ENCODE measurements at regions not wholly inside any gene's neighbourhood (a gene's known extent, or its start where the extent isn't known, plus 50 kb on each side); places are given as distances from the start of the nearest gene placed in this dataset.

- intact Hi-C loops (cut with micrococcal nuclease), result no loop called here
- no peaks in the 10 kb centered on the region for H3K27me3 Mint-ChIP-seq (ENCODE audit: insufficient read depth, unreplicated experiment)
- no peaks in the 10 kb centered on the region for H3K9me3 Mint-ChIP-seq (ENCODE audit: unreplicated experiment)
- no peak for TF ChIP-seq CTCF (IDR thresholded peaks at IDR 0.05; ENCODE audit: unreplicated experiment)
- BruUV-seq (replicated peaks), result no TSS peak
- ChIA-PET POLR2A (no interaction called here), CTCF (no interaction called here)
- no peak overlapping the region for H3K4me3 Mint-ChIP-seq (ENCODE audit: unreplicated experiment)
- no peaks in the 10 kb centered on the region for H3K36me3 Mint-ChIP-seq (ENCODE audit: insufficient read depth, unreplicated experiment)
- DNase-seq (ENCODE audit: unreplicated experiment), result no peak
- H3K4me1 Mint-ChIP-seq (ENCODE audit: insufficient read depth, unreplicated experiment), result peaks cover 19% of the 10 kb centered on the region
- peak overlapping the region; percentile 72 for H3K27ac Mint-ChIP-seq (ENCODE audit: low read depth, unreplicated experiment)
Observed at GRCh38 chr15:58235961-58236360, 97.8 kb downstream of the AQP9 start.

GRCh38 chr15:58240191-58240932 is 102.2 kb downstream of the AQP9 start:
- CTCF ChIA-PET, result interaction anchor here (1.8 kb wide), 1 partner anchor 13 kb away, joined by 11 read pairs; no protein-coding TSS in a partner anchor
- no peaks in the 10 kb centered on the region for H3K4me1 Mint-ChIP-seq (ENCODE audit: insufficient read depth, unreplicated experiment)
- intact Hi-C loops (cut with micrococcal nuclease), result no loop called here
- no peaks in the 10 kb centered on the region for H3K27me3 Mint-ChIP-seq (ENCODE audit: insufficient read depth, unreplicated experiment)
- H3K27ac Mint-ChIP-seq (ENCODE audit: low read depth, unreplicated experiment), result no peak overlapping the region
- H3K4me3 Mint-ChIP-seq (ENCODE audit: unreplicated experiment), result no peak overlapping the region
- DNase-seq (ENCODE audit: unreplicated experiment), result no peak
- POLR2A ChIA-PET, result no interaction called here
- H3K9me3 Mint-ChIP-seq (ENCODE audit: unreplicated experiment), result no peaks in the 10 kb centered on the region
- BruUV-seq (replicated peaks), result no TSS peak
- no peak for TF ChIP-seq CTCF (IDR thresholded peaks at IDR 0.05; ENCODE audit: unreplicated experiment)
- H3K36me3 Mint-ChIP-seq (ENCODE audit: insufficient read depth, unreplicated experiment), result peaks cover 4% of the 10 kb centered on the region

GRCh38 chr15:58241872-58242271 is 103.7 kb downstream of the AQP9 start:
- no peak overlapping the region for H3K4me3 Mint-ChIP-seq (ENCODE audit: unreplicated experiment)
- no peak for DNase-seq (ENCODE audit: unreplicated experiment)
- BruUV-seq (replicated peaks), result no TSS peak
- H3K27ac Mint-ChIP-seq (ENCODE audit: low read depth, unreplicated experiment), result no peak overlapping the region
- no peaks in the 10 kb centered on the region for H3K27me3 Mint-ChIP-seq (ENCODE audit: insufficient read depth, unreplicated experiment)
- H3K36me3 Mint-ChIP-seq (ENCODE audit: insufficient read depth, unreplicated experiment), result peaks cover 4% of the 10 kb centered on the region
- intact Hi-C loops (cut with micrococcal nuclease), result no loop called here
- no peak for TF ChIP-seq CTCF (IDR thresholded peaks at IDR 0.05; ENCODE audit: unreplicated experiment)
- CTCF ChIA-PET, result no interaction called here
- no peaks in the 10 kb centered on the region for H3K9me3 Mint-ChIP-seq (ENCODE audit: unreplicated experiment)
- H3K4me1 Mint-ChIP-seq (ENCODE audit: insufficient read depth, unreplicated experiment), result no peaks in the 10 kb centered on the region
- POLR2A ChIA-PET, result interaction anchor here (0.8 kb wide), 1 partner anchor 421 kb away, joined by 3 read pairs; no protein-coding TSS in a partner anchor

GRCh38 chr15:58243070-58243469 is 104.9 kb downstream of the AQP9 start:
- Mint-ChIP-seq H3K9me3 (ENCODE audit: unreplicated experiment) (no peaks in the 10 kb centered on the region), H3K4me1 (ENCODE audit: insufficient read depth, unreplicated experiment) (peaks cover 7% of the 10 kb centered on the region), H3K36me3 (ENCODE audit: insufficient read depth, unreplicated experiment) (peaks cover 4% of the 10 kb centered on the region), H3K27me3 (ENCODE audit: insufficient read depth, unreplicated experiment) (no peaks in the 10 kb centered on the region), H3K27ac (ENCODE audit: low read depth, unreplicated experiment) (no peak overlapping the region), H3K4me3 (ENCODE audit: unreplicated experiment) (no peak overlapping the region)
- no peak for DNase-seq (ENCODE audit: unreplicated experiment)
- intact Hi-C loops (cut with micrococcal nuclease), result no loop called here
- BruUV-seq (replicated peaks), result no TSS peak
- CTCF ChIA-PET, result interaction anchor here (1.3 kb wide), 1 partner anchor 8 kb away, joined by 3 read pairs; no protein-coding TSS in a partner anchor
- POLR2A ChIA-PET, result no interaction called here
- TF ChIP-seq CTCF (IDR thresholded peaks at IDR 0.05; ENCODE audit: unreplicated experiment), result no peak
